ENCODE measurements at regions not wholly inside any gene's neighbourhood (a gene's known extent, or its start where the extent isn't known, plus 50 kb on each side); places are given as distances from the start of the nearest gene placed in this dataset.

GRCh38 chr21:19566975-19567374 is 1163.4 kb upstream of the TMPRSS15 start:
- Histone ChIP-seq H3K27ac (no peak overlapping the region), H3K27me3 (replicated peaks in 1 of 7) (no peaks in the 10 kb centered on the region), H3K9me3 (peaks cover 0 to 9% (median 0%) of the 10 kb centered on the region in 8 donors), H3K4me3 (no peak overlapping the region), H3K4me1 (no peaks in the 10 kb centered on the region), H3K36me3 (no peaks in the 10 kb centered on the region)
- intact Hi-C loops (cut with DNase I; ENCODE audit: low total_unique reads), result no loop called here
- TF ChIP-seq POLR2A (IDR thresholded peaks at IDR 0.05) (no peak), POLR2AphosphoS5 (IDR thresholded peaks at IDR 0.05) (no peak)
- DNase-seq, result no peak

DNA sequence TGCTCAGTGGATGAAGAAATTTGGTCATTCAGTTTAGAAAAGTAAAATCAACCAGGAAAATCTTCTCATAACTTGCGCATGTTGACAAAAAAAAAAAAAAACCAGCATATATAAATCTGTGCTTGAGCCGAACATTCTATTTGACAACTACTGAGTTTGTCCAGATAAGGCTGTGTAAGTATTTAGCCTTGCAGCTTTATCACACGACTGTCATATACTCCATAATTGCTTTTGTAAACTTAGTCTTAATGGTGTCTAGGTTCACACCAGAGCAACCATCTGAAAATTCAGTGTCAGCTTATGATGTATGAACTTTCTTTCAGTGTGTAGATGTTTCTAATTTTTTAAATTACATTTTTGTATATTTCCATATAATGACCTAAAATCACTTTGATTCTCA is 1173.8 kb upstream of the TMPRSS15 start:
- Histone ChIP-seq H3K36me3 (no peaks in the 10 kb centered on the region), H3K4me1 (no peaks in the 10 kb centered on the region), H3K4me3 (no peak overlapping the region), H3K27ac (no peak overlapping the region), H3K9me3 (peaks cover 0 to 3% (median 0%) of the 10 kb centered on the region in 8 donors), H3K27me3 (replicated peaks in 1 of 7) (no peaks in the 10 kb centered on the region)
- intact Hi-C loops (cut with DNase I; ENCODE audit: low total_unique reads), result no loop called here
- 73 to 87% (median 81%) methylated on average over 3 of the region's 3 CpGs for WGBS, 5 donors
- TF ChIP-seq POLR2AphosphoS5 (IDR thresholded peaks at IDR 0.05) (no peak), CTCF (IDR thresholded peaks at IDR 0.05 in 8 of 11, conservative IDR thresholded peaks at IDR 0.05 in 3 of 11) (no peak), POLR2A (IDR thresholded peaks at IDR 0.05) (no peak)
- no peak for DNase-seq

GRCh38 chr21:19590044-19590443 is 1186.5 kb upstream of the TMPRSS15 start:
- intact Hi-C loops (cut with DNase I; ENCODE audit: low total_unique reads), result no loop called here
- Histone ChIP-seq H3K27me3 (replicated peaks in 1 of 7) (no peaks in the 10 kb centered on the region), H3K4me3 (no peak overlapping the region), H3K9me3 (peaks cover 0 to 8% (median 0%) of the 10 kb centered on the region in 8 donors), H3K36me3 (no peaks in the 10 kb centered on the region), H3K4me1 (no peaks in the 10 kb centered on the region), H3K27ac (no peak overlapping the region)
- no peak for TF ChIP-seq POLR2A (IDR thresholded peaks at IDR 0.05)
- no peak for TF ChIP-seq POLR2AphosphoS5 (IDR thresholded peaks at IDR 0.05)
- TF ChIP-seq CTCF (IDR thresholded peaks at IDR 0.05 in 8 of 11, conservative IDR thresholded peaks at IDR 0.05 in 3 of 11), result no peak
- no peak for DNase-seq

GRCh38 chr21:19603011-19603593 is 1199.5 kb upstream of the TMPRSS15 start:
- Histone ChIP-seq H3K27me3 (replicated peaks in 1 of 7) (no peaks in the 10 kb centered on the region), H3K4me3 (no peak overlapping the region), H3K9me3 (peaks cover 0 to 16% (median 0%) of the 10 kb centered on the region in 8 donors), H3K36me3 (no peaks in the 10 kb centered on the region), H3K4me1 (no peaks in the 10 kb centered on the region), H3K27ac (no peak overlapping the region)
- 80 to 94% (median 87%) methylated on average over 4 of the region's 4 CpGs for WGBS, 5 donors
- intact Hi-C loops (cut with DNase I; ENCODE audit: low total_unique reads), result no loop called here
- DNase-seq, result no peak
- no peak for TF ChIP-seq POLR2AphosphoS5 (IDR thresholded peaks at IDR 0.05)
- no peak for TF ChIP-seq CTCF (IDR thresholded peaks at IDR 0.05 in 8 of 11, conservative IDR thresholded peaks at IDR 0.05 in 3 of 11)
- no peak for TF ChIP-seq POLR2A (IDR thresholded peaks at IDR 0.05)
